SK-N-SH (cell line): ENCODE measurements at regions not wholly inside any gene's neighbourhood (a gene's known extent, or its start where the extent isn't known, plus 50 kb on each side); places are given as distances from the start of the nearest gene placed in this dataset.

ENCODE experiments used
- CTCF ChIA-PET: fragments of 300-600, 350-600 bp; formaldehyde crosslinking; extraction: SDS; loops from one replicate; lab custom pipeline; 2021; lab: Yijun Ruan, JAX
- POLR2A ChIA-PET: fragments of 350-600 bp; sonication (Branson Sonifier 250); formaldehyde crosslinking; extraction: SDS; loops from one replicate; lab custom pipeline; 2020; ENCODE audit warnings: antibody characterized with exemption, inconsistent platforms; lab: Yijun Ruan, JAX
- DNase-seq: peaks from one replicate; pipeline ENCODE4 v3.0.0; 2012
- H2AFZ ChIP-seq: fragments of 200-600 bp; sonication (generic); 2 replicates; pipeline ENCODE4 v1.8.1; 2016; ENCODE audit warnings: antibody characterized with exemption, mild to moderate bottlenecking, low read depth
- H3F3A ChIP-seq: fragments of 200-600 bp; sonication (generic); replicated peaks from 2 replicates; pipeline ENCODE3; 2016; ENCODE audit warnings: antibody characterized with exemption, mild to moderate bottlenecking; ENCODE audit not compliant: insufficient read depth
- H3K27ac ChIP-seq, 2 experiments: fragments of 200-500 bp in 1 of 2; fragments of 200-600 bp in 1 of 2; sonication (Bioruptor generic) in 1 of 2; sonication (generic), shearing (Covaris generic) in 1 of 2; 2 replicates each; pipeline versions ENCODE4 v1.5.1 to v1.6.1; 2014 to 2016; ENCODE audit warnings: low read depth in 2 of 2, inconsistent platforms in 1 of 2, low read length in 1 of 2, mild to moderate bottlenecking in 1 of 2, mixed read lengths in 1 of 2
- H3K27me3 ChIP-seq: fragments of 200-600 bp; sonication (generic), shearing (Covaris generic); 2 replicates; pipeline ENCODE4 v1.6.1; 2016; ENCODE audit warnings: mixed run types; ENCODE audit not compliant: insufficient read depth
- H3K36me3 ChIP-seq, 2 experiments: fragments of 200-500 bp in 1 of 2; fragments of 200-600 bp in 1 of 2; sonication (Bioruptor generic) in 1 of 2; sonication (generic) in 1 of 2; replicated peaks in 1 of 2; 2 replicates each; pipeline versions ENCODE3 to v1.5.1; 2014 to 2016; ENCODE audit warnings: low read length in 1 of 2, mild to moderate bottlenecking in 1 of 2; ENCODE audit not compliant: insufficient read depth in 2 of 2, control insufficient read depth in 1 of 2
- H3K4me1 ChIP-seq, 2 experiments: fragments of 200-500 bp in 1 of 2; fragments of 200-600 bp in 1 of 2; sonication (Bioruptor generic) in 1 of 2; sonication (generic), shearing (Covaris generic) in 1 of 2; 2 replicates each; pipeline versions ENCODE4 v1.5.1 to v1.6.1; 2014 to 2016; ENCODE audit warnings: low read depth in 1 of 2, low read length in 1 of 2, mixed run types in 1 of 2; ENCODE audit not compliant: insufficient read depth in 2 of 2, control insufficient read depth in 1 of 2
- H3K4me2 ChIP-seq: fragments of 200-600 bp; sonication (generic), shearing (Covaris generic); 2 replicates; pipeline ENCODE4 v1.6.1; 2017; ENCODE audit warnings: mixed run types
- H3K4me3 ChIP-seq, 2 experiments: fragments of 200-500 bp in 1 of 2; fragments of 200-600 bp in 1 of 2; sonication (Bioruptor generic) in 1 of 2; sonication (generic), shearing (Covaris generic) in 1 of 2; 2 replicates each; pipeline versions ENCODE4 v1.5.1 to v1.8.1; 2014 to 2016; ENCODE audit warnings: low read depth in 2 of 2, inconsistent platforms in 1 of 2, low read length in 1 of 2, mild to moderate bottlenecking in 1 of 2, mixed read lengths in 1 of 2, moderate library complexity in 1 of 2
- H3K79me2 ChIP-seq: fragments of 200-600 bp; sonication (generic); 2 replicates; pipeline ENCODE4 v1.8.1; 2017; ENCODE audit warnings: mild to moderate bottlenecking; ENCODE audit not compliant: insufficient read depth
- H3K9ac ChIP-seq: fragments of 200-600 bp; sonication (generic); 2 replicates; pipeline ENCODE4 v1.6.1; 2017; ENCODE audit warnings: mixed run types
- H3K9me2 ChIP-seq: fragments of 200-600 bp; sonication (generic); 2 replicates; pipeline ENCODE4 v1.6.1; 2017; ENCODE audit warnings: mixed run types
- H3K9me3 ChIP-seq: fragments of 200-600 bp; sonication (generic); 2 replicates; pipeline ENCODE4 v1.6.1; 2017; ENCODE audit warnings: mixed run types, mild to moderate bottlenecking, moderate library complexity
- H4K20me1 ChIP-seq: fragments of 200-600 bp; sonication (generic); 2 replicates; pipeline ENCODE4 v1.6.1; 2017; ENCODE audit warnings: mild to moderate bottlenecking, mixed run types; ENCODE audit not compliant: insufficient read depth
- ELF1 ChIP-seq: IDR thresholded peaks from 2 replicates; pipeline ENCODE4 v1.4.0; 2012
- FOSL2 ChIP-seq: IDR thresholded peaks from 2 replicates; pipeline ENCODE4 v1.4.0; 2012; ENCODE audit warnings: low read depth, mild to moderate bottlenecking, moderate library complexity, borderline replicate concordance
- GABPA ChIP-seq: IDR thresholded peaks from 2 replicates; pipeline ENCODE4 v1.4.0; 2012; ENCODE audit warnings: low read depth, mild to moderate bottlenecking
- IRF3 ChIP-seq: fragments of 150-350 bp; IDR thresholded peaks from 2 replicates; pipeline ENCODE4 v1.6.1; 2016; ENCODE audit warnings: mild to moderate bottlenecking, low read depth, low read length
- MEF2A ChIP-seq: IDR thresholded peaks from 2 replicates; pipeline ENCODE4 v1.4.0; 2012; ENCODE audit warnings: low read depth, borderline replicate concordance
- MXI1 ChIP-seq: IDR thresholded peaks from 2 replicates; pipeline ENCODE4 v1.6.1; 2012; ENCODE audit warnings: mild to moderate bottlenecking, low read depth, low read length, improper control_type of control experiment
- NFIC ChIP-seq: IDR thresholded peaks from 2 replicates; pipeline ENCODE4 v1.4.0; 2012; ENCODE audit warnings: borderline replicate concordance
- PBX3 ChIP-seq: IDR thresholded peaks from 2 replicates; pipeline ENCODE4; 2012
- POLR2AphosphoS5 ChIP-seq: IDR thresholded peaks from 2 replicates; pipeline ENCODE4 v1.6.1; 2012; ENCODE audit warnings: low read depth, low read length
- RXRA ChIP-seq: IDR thresholded peaks from 2 replicates; pipeline ENCODE4 v1.4.0; 2012; ENCODE audit warnings: low read depth, mild to moderate bottlenecking, borderline replicate concordance
- TAF1 ChIP-seq: IDR thresholded peaks from 2 replicates; pipeline ENCODE4 v1.6.1; 2012; ENCODE audit warnings: low read depth, mild to moderate bottlenecking, low read length, moderate library complexity, borderline replicate concordance
- TEAD4 ChIP-seq: IDR thresholded peaks from 2 replicates; pipeline ENCODE4 v1.4.0; 2012; ENCODE audit warnings: mild to moderate bottlenecking, borderline replicate concordance; ENCODE audit not compliant: insufficient read depth
- USF2 ChIP-seq: fragments of 150-350 bp; IDR thresholded peaks from 2 replicates; pipeline ENCODE4 v1.6.1; 2017; ENCODE audit warnings: antibody characterized with exemption, low read length, low read depth, borderline replicate concordance
- YY1 ChIP-seq: IDR thresholded peaks from 2 replicates; pipeline ENCODE4 v1.4.0; 2012; ENCODE audit warnings: low read depth, mild to moderate bottlenecking
- WGBS: methylation state at CpG from one replicate; pipeline ENCODE4 v1.1.6; 2017; ENCODE audit warnings: low lambda C conversion rate; 5-methylcytosine and 5-hydroxymethylcytosine counted together
- TF ChIP-seq, protein P1 (sequence below): IDR thresholded peaks from 2 replicates; pipeline ENCODE4 v1.4.0; 2012; ENCODE audit warnings: low read depth, borderline replicate concordance
- TF ChIP-seq, protein P2 (sequence below): fragments of 200-600 bp; sonication (generic); IDR thresholded peaks from 2 replicates; pipeline ENCODE4 v1.6.1; 2017; ENCODE audit warnings: antibody characterized with exemption, mild to moderate bottlenecking, moderate library complexity
- TF ChIP-seq, protein P3 (sequence below): IDR thresholded peaks from 2 replicates; pipeline ENCODE4 v1.4.0; 2012; ENCODE audit warnings: low read depth, borderline replicate concordance
- TF ChIP-seq, protein P4 (sequence below): IDR thresholded peaks from 2 replicates; pipeline ENCODE4 v1.4.0; 2012; ENCODE audit warnings: low read depth

- no peak for TF ChIP-seq MXI1
- TF ChIP-seq, protein P1, sequence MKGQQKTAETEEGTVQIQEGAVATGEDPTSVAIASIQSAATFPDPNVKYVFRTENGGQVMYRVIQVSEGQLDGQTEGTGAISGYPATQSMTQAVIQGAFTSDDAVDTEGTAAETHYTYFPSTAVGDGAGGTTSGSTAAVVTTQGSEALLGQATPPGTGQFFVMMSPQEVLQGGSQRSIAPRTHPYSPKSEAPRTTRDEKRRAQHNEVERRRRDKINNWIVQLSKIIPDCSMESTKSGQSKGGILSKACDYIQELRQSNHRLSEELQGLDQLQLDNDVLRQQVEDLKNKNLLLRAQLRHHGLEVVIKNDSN: no peak
- TF ChIP-seq, all 33 proteins: peak for 0
These were observed 204.1 kb upstream of the SEMA6A start for GRCh38 chr5:116778651-116779280.

GRCh38 chr5:116778032-116778431, 203.4 kb upstream of the SEMA6A start:
- H4K20me1 ChIP-seq: no peaks in the 10 kb centered on the region
- CTCF ChIA-PET: interaction anchor here (1.1 kb wide), 1 partner anchor 12 kb away, joined by 3 read pairs; no protein-coding TSS in a partner anchor
- no peak overlapping the region for H3K4me2 ChIP-seq
- H3K9me3 ChIP-seq: no peaks in the 10 kb centered on the region
- H3K36me3 ChIP-seq: no peaks in the 10 kb centered on the region
- H2AFZ ChIP-seq: no peak overlapping the region
- WGBS: 28% methylated on average over 10 of the region's 10 CpGs
- H3F3A ChIP-seq: no peaks in the 10 kb centered on the region
- POLR2A ChIA-PET: no interaction called here
- no peaks in the 10 kb centered on the region for H3K27me3 ChIP-seq
- no peak overlapping the region for H3K9ac ChIP-seq
- no peak overlapping the region for H3K27ac ChIP-seq
- H3K79me2 ChIP-seq: no peaks in the 10 kb centered on the region
- DNase-seq: no peak
- H3K9me2 ChIP-seq: no peaks in the 10 kb centered on the region
- no peaks in the 10 kb centered on the region; a peak in 1 of 4 replicates for H3K4me1 ChIP-seq
- no peak overlapping the region for H3K4me3 ChIP-seq
- TF ChIP-seq TAF1 (no peak), GABPA (no peak), USF2 (no peak), MXI1 (no peak), RXRA (no peak), ELF1 (no peak), NFIC (no peak), MEF2A (no peak), TEAD4 (no peak), POLR2AphosphoS5 (no peak), FOSL2 (no peak), YY1 (no peak), PBX3 (no peak), IRF3 (no peak)
- TF ChIP-seq, protein P2, sequence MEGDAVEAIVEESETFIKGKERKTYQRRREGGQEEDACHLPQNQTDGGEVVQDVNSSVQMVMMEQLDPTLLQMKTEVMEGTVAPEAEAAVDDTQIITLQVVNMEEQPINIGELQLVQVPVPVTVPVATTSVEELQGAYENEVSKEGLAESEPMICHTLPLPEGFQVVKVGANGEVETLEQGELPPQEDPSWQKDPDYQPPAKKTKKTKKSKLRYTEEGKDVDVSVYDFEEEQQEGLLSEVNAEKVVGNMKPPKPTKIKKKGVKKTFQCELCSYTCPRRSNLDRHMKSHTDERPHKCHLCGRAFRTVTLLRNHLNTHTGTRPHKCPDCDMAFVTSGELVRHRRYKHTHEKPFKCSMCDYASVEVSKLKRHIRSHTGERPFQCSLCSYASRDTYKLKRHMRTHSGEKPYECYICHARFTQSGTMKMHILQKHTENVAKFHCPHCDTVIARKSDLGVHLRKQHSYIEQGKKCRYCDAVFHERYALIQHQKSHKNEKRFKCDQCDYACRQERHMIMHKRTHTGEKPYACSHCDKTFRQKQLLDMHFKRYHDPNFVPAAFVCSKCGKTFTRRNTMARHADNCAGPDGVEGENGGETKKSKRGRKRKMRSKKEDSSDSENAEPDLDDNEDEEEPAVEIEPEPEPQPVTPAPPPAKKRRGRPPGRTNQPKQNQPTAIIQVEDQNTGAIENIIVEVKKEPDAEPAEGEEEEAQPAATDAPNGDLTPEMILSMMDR: no peak
- TF ChIP-seq, protein P3, sequence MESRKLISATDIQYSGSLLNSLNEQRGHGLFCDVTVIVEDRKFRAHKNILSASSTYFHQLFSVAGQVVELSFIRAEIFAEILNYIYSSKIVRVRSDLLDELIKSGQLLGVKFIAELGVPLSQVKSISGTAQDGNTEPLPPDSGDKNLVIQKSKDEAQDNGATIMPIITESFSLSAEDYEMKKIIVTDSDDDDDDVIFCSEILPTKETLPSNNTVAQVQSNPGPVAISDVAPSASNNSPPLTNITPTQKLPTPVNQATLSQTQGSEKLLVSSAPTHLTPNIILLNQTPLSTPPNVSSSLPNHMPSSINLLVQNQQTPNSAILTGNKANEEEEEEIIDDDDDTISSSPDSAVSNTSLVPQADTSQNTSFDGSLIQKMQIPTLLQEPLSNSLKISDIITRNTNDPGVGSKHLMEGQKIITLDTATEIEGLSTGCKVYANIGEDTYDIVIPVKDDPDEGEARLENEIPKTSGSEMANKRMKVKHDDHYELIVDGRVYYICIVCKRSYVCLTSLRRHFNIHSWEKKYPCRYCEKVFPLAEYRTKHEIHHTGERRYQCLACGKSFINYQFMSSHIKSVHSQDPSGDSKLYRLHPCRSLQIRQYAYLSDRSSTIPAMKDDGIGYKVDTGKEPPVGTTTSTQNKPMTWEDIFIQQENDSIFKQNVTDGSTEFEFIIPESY: no peak
- TF ChIP-seq, protein P4, sequence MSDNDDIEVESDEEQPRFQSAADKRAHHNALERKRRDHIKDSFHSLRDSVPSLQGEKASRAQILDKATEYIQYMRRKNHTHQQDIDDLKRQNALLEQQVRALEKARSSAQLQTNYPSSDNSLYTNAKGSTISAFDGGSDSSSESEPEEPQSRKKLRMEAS: no peak

More at GRCh38 chr5:116778651-116779280, 204.1 kb upstream of the SEMA6A start:
- ChIA-PET POLR2A (no interaction called here), CTCF (no interaction called here)
- H3K27ac ChIP-seq: no peak overlapping the region
- H3K27me3 ChIP-seq: no peaks in the 10 kb centered on the region
- no peak overlapping the region for H3K9ac ChIP-seq
- H3K9me2 ChIP-seq: no peaks in the 10 kb centered on the region
- H3K36me3 ChIP-seq: no peaks in the 10 kb centered on the region
- no peaks in the 10 kb centered on the region for H3K79me2 ChIP-seq
- WGBS: 59% methylated on average over 2 of the region's 2 CpGs
- H3K4me3 ChIP-seq: no peak overlapping the region
- no peaks in the 10 kb centered on the region for H3K9me3 ChIP-seq
- no peak for DNase-seq
- no peaks in the 10 kb centered on the region for H4K20me1 ChIP-seq
- no peaks in the 10 kb centered on the region; a peak in 1 of 4 replicates for H3K4me1 ChIP-seq
- H3F3A ChIP-seq: no peaks in the 10 kb centered on the region
- H2AFZ ChIP-seq: no peak overlapping the region
- no peak overlapping the region for H3K4me2 ChIP-seq
